Myocyte (in vitro differentiated cells): ENCODE measurements at regions not wholly inside any gene's neighbourhood (a gene's known extent, or its start where the extent isn't known, plus 50 kb on each side); places are given as distances from the start of the nearest gene placed in this dataset.
A peak's percentile ranks its signal among the peaks of the same experiment; 100 is the strongest.

ENCODE experiments used
- DNase-seq: peaks from one replicate; pipeline ENCODE4 v3.0.0-alpha.2; 2012; ENCODE audit warnings: low read depth

DNA sequence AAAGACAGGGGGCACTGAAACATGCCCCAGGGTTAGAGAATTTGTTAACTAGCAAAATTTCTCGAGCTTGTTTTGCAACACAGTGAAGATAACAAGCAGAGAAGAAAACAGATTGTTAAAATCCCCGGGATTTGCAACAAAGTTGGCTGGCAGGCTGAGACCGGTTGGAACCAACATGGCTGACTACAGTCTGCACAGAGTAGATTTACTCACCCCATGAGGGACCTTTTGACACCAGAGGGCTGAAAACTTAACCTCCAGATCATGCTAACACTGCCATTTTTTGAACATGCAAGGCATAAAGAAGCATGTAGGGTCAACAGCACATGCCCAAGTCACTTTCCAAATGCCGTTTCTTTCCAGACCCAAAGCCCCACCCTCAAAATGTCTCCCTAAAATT is 95.2 kb upstream of the TMEM26 start:
- DNase-seq: no peak

DNA sequence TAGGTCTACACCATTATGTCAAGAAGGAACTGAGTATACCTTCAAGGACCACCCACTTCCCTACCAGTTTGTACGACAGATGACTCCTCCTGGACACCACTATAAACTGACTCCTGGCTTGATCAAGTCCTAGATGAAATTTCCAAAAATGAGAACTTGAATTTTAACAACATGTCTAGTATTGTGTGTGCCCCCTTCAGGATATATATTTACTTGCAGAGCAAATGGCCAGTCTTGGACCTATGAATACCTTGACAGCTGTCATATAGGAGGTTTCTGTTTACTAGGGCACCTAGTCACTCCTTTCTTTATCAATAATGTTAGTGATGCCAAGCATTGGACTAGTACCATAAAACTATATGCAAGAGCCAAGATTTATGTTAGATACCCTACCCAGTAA is 94.1 kb upstream of the TMEM26 start:
- no peak for DNase-seq

DNA sequence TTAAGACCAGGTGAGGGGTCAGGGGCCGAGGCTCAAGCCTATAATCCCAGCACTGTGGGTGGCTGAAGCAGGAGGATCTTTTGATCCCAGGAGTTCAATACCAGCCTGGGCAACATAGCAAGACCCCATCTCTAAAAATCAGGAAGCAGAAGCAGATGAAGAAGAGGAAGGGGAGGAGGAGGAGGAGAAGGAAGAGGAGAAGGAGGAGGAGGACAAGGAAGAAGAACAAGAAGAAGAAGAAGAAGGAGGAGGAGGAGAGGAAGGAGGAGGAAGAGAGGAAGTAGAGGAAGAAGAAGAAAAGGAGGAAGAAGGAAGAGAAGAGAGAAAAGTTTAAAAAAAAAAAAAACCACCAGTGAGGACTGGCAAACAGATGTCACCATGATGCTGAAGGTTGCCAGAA is 92.0 kb upstream of the TMEM26 start:
- DNase-seq: no peak

DNA sequence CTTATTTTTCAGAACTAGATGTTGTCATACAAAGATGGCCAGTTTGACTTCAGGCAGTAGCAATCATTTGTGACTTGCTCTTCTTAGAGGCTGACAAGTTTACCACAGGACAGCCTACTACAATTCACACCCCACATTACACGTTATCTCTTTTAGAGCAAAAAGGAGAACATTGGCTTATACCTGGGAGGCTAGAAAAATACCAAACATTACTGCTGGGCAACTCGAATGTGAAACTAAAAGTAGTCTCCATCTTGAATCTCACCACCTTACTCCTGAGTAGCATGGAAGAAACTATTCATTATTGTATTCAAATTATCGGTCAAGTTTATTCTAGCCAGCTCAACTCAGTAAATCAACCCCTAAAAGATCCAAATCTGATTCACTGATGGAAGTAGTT is 90.7 kb upstream of the TMEM26 start:
- no peak for DNase-seq

DNA sequence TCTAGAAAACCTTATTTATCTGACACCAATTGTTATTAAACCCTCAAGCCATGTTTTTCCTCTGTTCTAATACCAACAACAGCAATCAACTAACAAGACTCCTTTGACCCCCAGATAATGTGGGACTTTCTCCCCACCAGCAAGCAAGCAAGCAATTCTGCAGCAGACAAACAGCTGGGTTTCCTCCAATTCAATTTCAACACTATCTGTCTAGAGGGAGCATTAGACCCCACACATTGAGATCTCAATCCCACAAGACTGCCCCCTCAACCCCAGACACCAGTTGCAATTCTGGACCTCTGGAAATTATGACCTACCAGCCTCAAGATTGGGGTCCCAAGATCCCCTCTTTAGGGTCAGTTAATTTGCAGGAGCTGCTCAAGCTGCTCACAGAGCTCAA is 89.4 kb upstream of the TMEM26 start:
- DNase-seq: no peak

DNA sequence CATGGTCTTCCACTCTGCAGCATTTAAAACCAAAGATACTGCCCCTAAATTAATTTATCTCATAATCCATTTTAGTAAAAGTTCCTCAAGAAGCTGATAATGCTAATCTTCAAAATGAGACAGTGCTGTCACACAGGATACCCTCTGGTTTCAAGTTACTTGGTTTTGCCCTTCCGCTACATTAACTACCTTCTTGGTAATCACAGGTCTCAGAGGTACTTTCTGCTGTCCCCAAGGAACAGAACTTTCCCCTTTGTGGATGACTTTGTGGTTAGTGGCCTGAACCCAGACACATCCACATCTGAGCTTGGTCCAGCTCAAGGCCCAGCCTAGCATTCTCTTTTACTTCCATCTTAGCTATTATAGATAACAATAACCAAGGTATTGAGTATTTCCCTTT is 88.8 kb upstream of the TMEM26 start:
- DNase-seq: no peak

DNA sequence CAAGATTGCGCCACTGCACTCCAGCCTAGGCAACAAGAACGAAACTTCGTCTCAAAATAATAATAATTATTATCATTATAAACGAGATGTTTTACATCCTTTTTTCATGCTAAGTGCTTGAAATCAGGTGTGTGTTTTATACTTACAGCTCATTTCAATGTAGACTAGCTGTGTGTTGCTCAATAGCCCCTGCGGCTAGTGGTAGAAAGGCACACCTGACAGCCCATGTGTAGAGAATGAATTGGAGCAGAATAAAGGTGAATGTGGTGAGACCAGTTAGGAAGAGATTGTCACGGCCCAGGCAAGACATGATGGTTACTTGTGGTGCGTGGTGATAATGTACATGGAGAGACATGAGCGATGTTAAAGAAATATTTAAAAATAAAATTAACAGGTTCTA is 86.7 kb upstream of the TMEM26 start:
- DNase-seq: no peak

DNA sequence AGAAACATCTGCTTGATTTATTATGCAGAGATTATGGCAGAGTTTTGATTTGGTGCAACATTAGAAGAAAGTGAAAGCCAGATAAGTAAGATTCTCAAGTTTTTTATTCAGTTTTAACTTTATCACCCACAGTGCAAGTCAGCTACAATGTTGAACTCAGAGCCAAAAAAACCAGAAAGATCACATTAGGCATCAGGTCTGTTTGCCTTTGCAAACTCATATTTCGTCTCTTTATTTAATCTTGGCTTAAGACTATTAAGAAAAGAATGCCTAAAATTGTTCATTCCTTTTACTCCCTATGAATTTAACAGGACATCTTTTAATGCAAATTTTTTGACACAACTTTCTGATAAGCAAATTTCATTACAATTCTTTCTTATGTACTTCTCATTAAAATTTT is 76.0 kb upstream of the TMEM26 start:
- no peak for DNase-seq

DNA sequence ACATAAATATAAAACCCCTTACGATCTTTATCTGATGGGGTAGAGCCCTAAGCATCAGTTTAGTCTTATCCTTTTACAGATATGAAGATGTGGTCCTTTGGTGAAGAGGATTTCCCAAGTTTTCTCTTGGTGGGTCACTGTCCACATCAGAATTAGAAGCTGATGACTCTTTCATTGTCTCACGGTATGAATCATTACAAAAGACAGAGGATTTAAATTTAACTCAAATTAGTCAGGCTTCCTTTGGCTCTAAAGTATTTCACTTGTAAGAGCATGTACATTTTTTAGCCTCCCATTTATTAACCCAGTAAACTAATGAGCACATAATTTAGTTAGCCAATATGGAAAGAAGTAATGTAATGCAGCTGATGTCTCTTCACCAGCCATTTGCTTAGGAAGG is 49.9 kb upstream of the TMEM26 start:
- DNase-seq: peak; percentile 24
